GM11168 (cell line): ENCODE measurements at regions not wholly inside any gene's neighbourhood (a gene's known extent, or its start where the extent isn't known, plus 50 kb on each side); places are given as distances from the start of the nearest gene placed in this dataset.
"Not testable (repeated sequence)": the region's sequence is repeated elsewhere in the genome, so short reads cannot be mapped to it uniquely, and the experiment has no call there.

Experiments used
- in situ Hi-C: fragments of 300-500 bp; cut with MboI; formaldehyde crosslinking; loops from one replicate; pipeline ENCODE4 v1.12.0; 2022; ENCODE audit warnings: low sequenced_read_pairs; ENCODE audit not compliant: unreplicated experiment

GRCh38 chr4:162770761-162771490 lies 395.8 kb downstream of the NAF1 start:
- in situ Hi-C loops = no loop called here

- in situ Hi-C loops = no loop called here
Measured at GRCh38 chr4:162767083-162767482, 399.6 kb downstream of the NAF1 start.

- in situ Hi-C loops = no loop called here
Measured at GRCh38 chr4:162761965-162762364, 404.7 kb downstream of the NAF1 start.

- in situ Hi-C loops = not testable (repeated sequence)
Measured at GRCh38 chr4:162740228-162740627, 426.5 kb downstream of the NAF1 start.

GRCh38 chr4:162739596-162739995 lies 427.1 kb downstream of the NAF1 start:
- in situ Hi-C loops = not testable (repeated sequence)

- in situ Hi-C loops = no loop called here
Measured at GRCh38 chr4:162732876-162733275, 433.8 kb downstream of the NAF1 start.

GRCh38 chr4:162727766-162728165 lies 438.9 kb downstream of the NAF1 start:
- in situ Hi-C loops = no loop called here

GRCh38 chr4:162727232-162727631 lies 439.5 kb downstream of the NAF1 start:
- in situ Hi-C loops = no loop called here

GRCh38 chr4:162715401-162715800 lies 451.3 kb downstream of the NAF1 start:
- in situ Hi-C loops = no loop called here

GRCh38 chr4:162707962-162708361 lies 458.7 kb downstream of the NAF1 start:
- in situ Hi-C loops = no loop called here

GRCh38 chr4:162706632-162707031 lies 460.1 kb downstream of the NAF1 start:
- in situ Hi-C loops = no loop called here

GRCh38 chr4:162706051-162706450 lies 460.6 kb downstream of the NAF1 start:
- in situ Hi-C loops = no loop called here

GRCh38 chr4:162705130-162705803 lies 461.4 kb downstream of the NAF1 start:
- in situ Hi-C loops = no loop called here

GRCh38 chr4:162700815-162701361 lies 465.8 kb downstream of the NAF1 start:
- in situ Hi-C loops = no loop called here

- in situ Hi-C loops = no loop called here
Measured at GRCh38 chr4:162700358-162700757, 466.3 kb downstream of the NAF1 start.

- in situ Hi-C loops = no loop called here
Measured at GRCh38 chr4:162699629-162700028, 467.1 kb downstream of the NAF1 start.

- in situ Hi-C loops = no loop called here
Measured at GRCh38 chr4:162685410-162685809, 481.3 kb downstream of the NAF1 start.

GRCh38 chr4:162684998-162685397 lies 481.7 kb downstream of the NAF1 start:
- in situ Hi-C loops = no loop called here

GRCh38 chr4:162684371-162684700 lies 482.4 kb downstream of the NAF1 start:
- in situ Hi-C loops = no loop called here

- in situ Hi-C loops = no loop called here
Measured at GRCh38 chr4:162683659-162684370, 482.9 kb downstream of the NAF1 start.

GRCh38 chr4:162682651-162683050 lies 484.0 kb downstream of the NAF1 start:
- in situ Hi-C loops = no loop called here
